Fibroblast of lung (primary cell): ENCODE measurements at regions not wholly inside any gene's neighbourhood (a gene's known extent, or its start where the extent isn't known, plus 50 kb on each side); places are given as distances from the start of the nearest gene placed in this dataset.

ENCODE experiments used
- DNase-seq, 2 donors: peaks; one replicate each; pipeline versions ENCODE4 v3.0.0 to v3.0.0-alpha.2; 2010; ENCODE audit warnings: low read depth in 2 of 2
- H2AFZ ChIP-seq: 2 replicates; pipeline ENCODE4 v1.5.1; 2012; ENCODE audit warnings: low read length, control low read depth, inconsistent platforms
- H3K27ac ChIP-seq: 2 replicates; pipeline ENCODE4 v1.5.1; 2011; ENCODE audit warnings: low read length, control low read depth; ENCODE audit not compliant: insufficient read depth
- H3K27me3 ChIP-seq: 2 replicates; pipeline ENCODE4 v1.5.1; 2011; ENCODE audit warnings: mild to moderate bottlenecking, low read length; ENCODE audit not compliant: control insufficient read depth, insufficient read depth
- H3K36me3 ChIP-seq: 2 replicates; pipeline ENCODE4 v1.5.1; 2011; ENCODE audit warnings: low read length; ENCODE audit not compliant: control insufficient read depth, insufficient read depth
- H3K4me1 ChIP-seq: 2 replicates; pipeline ENCODE4 v1.5.1; 2011; ENCODE audit warnings: low read length; ENCODE audit not compliant: control insufficient read depth, insufficient read depth; ENCODE audit errors: extremely low read depth
- H3K4me2 ChIP-seq: 2 replicates; pipeline ENCODE4 v1.5.1; 2011; ENCODE audit warnings: low read length, control low read depth; ENCODE audit not compliant: insufficient read depth; ENCODE audit errors: extremely low read depth
- H3K4me3 ChIP-seq, 4 experiments: fragments of 200-600 bp in 1 of 4; sonication (generic) in 1 of 4; replicated peaks in 1 of 4; 2 replicates each; pipeline ENCODE4 v1.5.1; 2011 to 2016; ENCODE audit warnings: low read length in 4 of 4, low read depth in 3 of 4, mild to moderate bottlenecking in 3 of 4, control low read depth in 2 of 4, inconsistent platforms in 1 of 4, mixed read lengths in 1 of 4; ENCODE audit not compliant: insufficient read depth in 1 of 4; ENCODE audit errors: control extremely low read depth in 1 of 4
- H3K79me2 ChIP-seq: 2 replicates; pipeline ENCODE4 v1.5.1; 2012; ENCODE audit warnings: mild to moderate bottlenecking, low read length, inconsistent platforms; ENCODE audit not compliant: control insufficient read depth, insufficient read depth
- H3K9ac ChIP-seq: 2 replicates; pipeline ENCODE4 v1.5.1; 2011; ENCODE audit warnings: mild to moderate bottlenecking, low read length, control low read depth; ENCODE audit not compliant: insufficient read depth
- H3K9me3 ChIP-seq: 2 replicates; pipeline ENCODE4 v1.5.1; 2012; ENCODE audit warnings: low read depth, low read length; ENCODE audit not compliant: control insufficient read depth, insufficient read depth
- H4K20me1 ChIP-seq: 2 replicates; pipeline ENCODE4 v1.5.1; 2011; ENCODE audit warnings: low read length; ENCODE audit not compliant: control insufficient read depth, insufficient read depth; ENCODE audit errors: extremely low read depth
- EZH2 ChIP-seq: IDR thresholded peaks from 2 replicates; pipeline ENCODE4 v1.5.1; 2012; ENCODE audit warnings: low read length, control low read depth, mild to moderate bottlenecking; ENCODE audit errors: missing control alignments
- TF ChIP-seq, protein P1 (sequence below), 2 donors: IDR thresholded peaks in 1 of 2; conservative IDR thresholded peaks in 1 of 2; 1 replicate in 1 of 2; 2 replicates in 1 of 2; pipeline ENCODE4 v1.5.1; 2011 to 2012; ENCODE audit warnings: low read length in 2 of 2, control low read depth in 1 of 2, inconsistent platforms in 1 of 2, low read depth in 1 of 2, mild to moderate bottlenecking in 1 of 2

DNA sequence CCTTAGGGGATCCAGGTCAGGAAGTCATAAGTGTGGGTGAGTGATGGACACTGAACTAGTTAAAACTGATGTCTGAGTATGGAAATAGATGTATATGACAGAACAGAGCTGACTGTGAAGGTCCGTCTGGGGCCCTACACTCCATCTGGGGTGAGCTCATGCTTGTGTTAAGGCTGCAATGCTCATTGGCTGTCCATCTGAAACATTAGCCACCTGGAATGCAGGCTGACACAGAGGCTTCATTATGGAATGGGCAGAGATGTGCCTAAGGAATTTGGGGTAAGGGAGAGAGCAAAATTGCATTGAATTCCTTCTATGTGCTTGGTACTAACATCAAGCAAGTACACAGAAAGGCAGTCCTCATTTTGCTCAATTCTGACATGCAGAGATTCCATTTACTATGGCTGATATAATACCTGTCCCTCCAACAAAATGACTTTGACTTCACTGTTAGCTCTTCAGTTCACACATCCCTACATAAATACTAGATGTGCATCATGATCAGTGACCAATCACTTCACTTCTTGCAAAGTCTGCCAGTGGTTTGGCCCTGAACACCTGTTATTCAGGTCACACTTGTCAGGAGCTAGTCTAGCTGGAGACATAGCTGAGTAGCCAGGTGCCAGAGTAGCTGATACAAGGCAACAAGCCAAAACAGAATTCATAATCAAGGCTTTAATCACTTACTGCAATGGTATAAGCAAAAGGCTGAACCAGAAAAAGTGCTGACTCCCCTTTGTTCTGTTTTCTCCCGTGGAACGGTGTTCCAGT, 128.9 kb upstream of the VWC2 start:
- H3K9me3 ChIP-seq: no peaks in the 10 kb centered on the region
- no peaks in the 10 kb centered on the region for H4K20me1 ChIP-seq
- TF ChIP-seq, protein P1, sequence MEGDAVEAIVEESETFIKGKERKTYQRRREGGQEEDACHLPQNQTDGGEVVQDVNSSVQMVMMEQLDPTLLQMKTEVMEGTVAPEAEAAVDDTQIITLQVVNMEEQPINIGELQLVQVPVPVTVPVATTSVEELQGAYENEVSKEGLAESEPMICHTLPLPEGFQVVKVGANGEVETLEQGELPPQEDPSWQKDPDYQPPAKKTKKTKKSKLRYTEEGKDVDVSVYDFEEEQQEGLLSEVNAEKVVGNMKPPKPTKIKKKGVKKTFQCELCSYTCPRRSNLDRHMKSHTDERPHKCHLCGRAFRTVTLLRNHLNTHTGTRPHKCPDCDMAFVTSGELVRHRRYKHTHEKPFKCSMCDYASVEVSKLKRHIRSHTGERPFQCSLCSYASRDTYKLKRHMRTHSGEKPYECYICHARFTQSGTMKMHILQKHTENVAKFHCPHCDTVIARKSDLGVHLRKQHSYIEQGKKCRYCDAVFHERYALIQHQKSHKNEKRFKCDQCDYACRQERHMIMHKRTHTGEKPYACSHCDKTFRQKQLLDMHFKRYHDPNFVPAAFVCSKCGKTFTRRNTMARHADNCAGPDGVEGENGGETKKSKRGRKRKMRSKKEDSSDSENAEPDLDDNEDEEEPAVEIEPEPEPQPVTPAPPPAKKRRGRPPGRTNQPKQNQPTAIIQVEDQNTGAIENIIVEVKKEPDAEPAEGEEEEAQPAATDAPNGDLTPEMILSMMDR (conservative IDR thresholded peaks at IDR 0.05 in 1 of 2, IDR thresholded peaks at IDR 0.05 in 1 of 2; ENCODE audit: low read depth in 1 of 2, low read length in 2 of 2): no peak
- TF ChIP-seq EZH2: no peak
- H3K79me2 ChIP-seq: no peaks in the 10 kb centered on the region
- H2AFZ ChIP-seq: no peak overlapping the region
- no peak overlapping the region for H3K9ac ChIP-seq
- no peaks in the 10 kb centered on the region for H3K27me3 ChIP-seq
- no peaks in the 10 kb centered on the region for H3K4me1 ChIP-seq
- no peak overlapping the region for H3K4me3 ChIP-seq
- no peaks in the 10 kb centered on the region for H3K36me3 ChIP-seq
- H3K27ac ChIP-seq: no peak overlapping the region
- no peak overlapping the region for H3K4me2 ChIP-seq
- DNase-seq: no peak

- Histone ChIP-seq H3K27me3 (no peaks in the 10 kb centered on the region), H3K79me2 (no peaks in the 10 kb centered on the region), H3K27ac (no peak overlapping the region), H3K9me3 (no peaks in the 10 kb centered on the region), H4K20me1 (no peaks in the 10 kb centered on the region), H2AFZ (no peak overlapping the region), H3K9ac (no peak overlapping the region), H3K4me1 (no peaks in the 10 kb centered on the region), H3K4me3 (no peak overlapping the region), H3K36me3 (no peaks in the 10 kb centered on the region), H3K4me2 (no peak overlapping the region)
- DNase-seq: no peak
- TF ChIP-seq, protein P1 (conservative IDR thresholded peaks at IDR 0.05 in 1 of 2, IDR thresholded peaks at IDR 0.05 in 1 of 2; ENCODE audit: low read depth in 1 of 2, low read length in 2 of 2): no peak
- no peak for TF ChIP-seq EZH2
Measured at GRCh38 chr7:49645296-49645695, 128.1 kb upstream of the VWC2 start.

DNA sequence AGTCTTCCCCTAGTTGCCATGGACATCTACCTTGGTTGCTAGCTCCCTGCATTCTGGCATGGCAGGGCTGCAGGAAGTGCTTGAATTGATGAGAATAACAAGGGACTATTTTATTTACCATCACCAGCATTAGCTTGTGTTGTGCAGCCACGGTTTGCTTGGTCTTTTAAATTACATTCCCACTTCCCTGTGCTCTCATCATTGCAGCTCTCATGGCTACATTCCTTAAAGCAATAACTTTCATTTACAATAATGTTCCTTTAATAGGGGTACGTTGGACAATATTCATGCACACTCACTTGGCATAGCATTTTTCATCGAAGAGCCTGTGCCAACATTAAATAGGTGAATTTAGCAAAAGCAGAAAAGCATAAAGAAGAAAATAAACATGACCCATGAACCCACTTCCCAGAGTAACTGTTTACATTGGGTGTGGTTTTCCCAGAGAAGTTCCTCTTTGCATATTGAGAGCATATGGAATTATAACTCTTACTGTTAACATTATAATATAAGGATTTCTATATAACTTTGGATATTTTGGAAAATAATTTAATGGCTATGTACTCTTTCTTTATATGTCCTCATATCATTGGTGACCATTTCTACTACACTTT, 113.2 kb upstream of the VWC2 start:
- Histone ChIP-seq H3K9ac (no peak overlapping the region), H3K4me1 (no peaks in the 10 kb centered on the region)

More for the DNA sequence above, 113.2 kb upstream of the VWC2 start:
- H3K27me3 ChIP-seq: no peaks in the 10 kb centered on the region
- no peak overlapping the region for H3K4me3 ChIP-seq
- no peak for DNase-seq
- H3K9me3 ChIP-seq: no peaks in the 10 kb centered on the region
- H3K4me2 ChIP-seq: no peak overlapping the region
- no peak for TF ChIP-seq EZH2
- TF ChIP-seq, protein P1 (conservative IDR thresholded peaks at IDR 0.05 in 1 of 2, IDR thresholded peaks at IDR 0.05 in 1 of 2; ENCODE audit: low read depth in 1 of 2, low read length in 2 of 2): no peak
- H2AFZ ChIP-seq: no peak overlapping the region
- H4K20me1 ChIP-seq: no peaks in the 10 kb centered on the region
- H3K79me2 ChIP-seq: no peaks in the 10 kb centered on the region
- no peaks in the 10 kb centered on the region for H3K36me3 ChIP-seq
- H3K27ac ChIP-seq: no peak overlapping the region
